Loucy (cell line): ENCODE measurements at regions not wholly inside any gene's neighbourhood (a gene's known extent, or its start where the extent isn't known, plus 50 kb on each side); places are given as distances from the start of the nearest gene placed in this dataset.

Source experiments
- H2AFZ ChIP-seq: fragments of 200-600 bp; sonication (generic); 2 replicates; pipeline ENCODE4 v1.6.0; 2016; ENCODE audit warnings: antibody characterized with exemption, mild to moderate bottlenecking, low read length, moderate library complexity
- H3F3A ChIP-seq: fragments of 200-600 bp; 2 replicates; pipeline ENCODE4 v1.6.0; 2016; ENCODE audit warnings: antibody characterized with exemption, low read depth, mild to moderate bottlenecking
- H3K27me3 ChIP-seq: fragments of 200-600 bp; sonication (generic); 2 replicates; pipeline ENCODE4 v1.6.1; 2014; ENCODE audit warnings: low read length, mild to moderate bottlenecking; ENCODE audit not compliant: insufficient read depth, poor library complexity, severe bottlenecking
- H3K36me3 ChIP-seq: fragments of 200-600 bp; sonication (generic); 2 replicates; pipeline ENCODE4 v1.6.1; 2016; ENCODE audit warnings: low read length; ENCODE audit not compliant: insufficient read depth
- H3K4me1 ChIP-seq: fragments of 200-600 bp; sonication (generic); 2 replicates; pipeline ENCODE4 v1.5.1; 2014; ENCODE audit warnings: low read length, mild to moderate bottlenecking; ENCODE audit not compliant: insufficient read depth, poor library complexity, severe bottlenecking
- H3K4me2 ChIP-seq: fragments of 200-600 bp; sonication (generic); 2 replicates; pipeline ENCODE4 v1.6.0; 2014; ENCODE audit warnings: antibody characterized with exemption, low read length, low read depth, mild to moderate bottlenecking; ENCODE audit not compliant: poor library complexity, severe bottlenecking
- H3K4me3 ChIP-seq: fragments of 200-600 bp; sonication (generic); 2 replicates; pipeline ENCODE4 v1.5.1; 2014; ENCODE audit warnings: low read length, mild to moderate bottlenecking, mixed read lengths; ENCODE audit not compliant: poor library complexity, severe bottlenecking
- H3K79me2 ChIP-seq: fragments of 200-600 bp; sonication (generic); 2 replicates; pipeline ENCODE4 v1.6.1; 2014; ENCODE audit warnings: low read length; ENCODE audit not compliant: insufficient read depth
- H3K9ac ChIP-seq: fragments of 200-600 bp; sonication (generic); 2 replicates; pipeline ENCODE4 v1.6.0; 2014; ENCODE audit warnings: mild to moderate bottlenecking, low read depth, low read length, moderate library complexity; ENCODE audit not compliant: poor library complexity, severe bottlenecking
- H3K9me2 ChIP-seq: fragments of 200-600 bp; sonication (generic); replicated peaks from 2 replicates; pipeline ENCODE4 v1.6.1; 2016; ENCODE audit warnings: low read depth, low read length, mixed read lengths
- H3K9me3 ChIP-seq: fragments of 200-600 bp; sonication (generic); 2 replicates; pipeline ENCODE4 v1.6.1; 2014; ENCODE audit warnings: mild to moderate bottlenecking, antibody characterized with exemption, low read length, low read depth; ENCODE audit not compliant: insufficient read depth
- H4K20me1 ChIP-seq: fragments of 200-600 bp; sonication (generic); 2 replicates; pipeline ENCODE4 v1.6.0; 2014; ENCODE audit warnings: antibody characterized with exemption, low read length, mild to moderate bottlenecking; ENCODE audit not compliant: insufficient read depth, poor library complexity, severe bottlenecking
- EZH2phosphoT487 ChIP-seq: fragments of 200-600 bp; IDR thresholded peaks from 2 replicates; pipeline ENCODE4 v1.6.1; 2018; ENCODE audit warnings: antibody characterized with exemption, mild to moderate bottlenecking, moderate library complexity, borderline replicate concordance
- TF ChIP-seq, protein P1 (sequence below): fragments of 200-600 bp; sonication (generic); conservative IDR thresholded peaks from 2 replicates; pipeline ENCODE4 v1.5.1; 2014; ENCODE audit warnings: mild to moderate bottlenecking, antibody characterized with exemption, low read length

DNA sequence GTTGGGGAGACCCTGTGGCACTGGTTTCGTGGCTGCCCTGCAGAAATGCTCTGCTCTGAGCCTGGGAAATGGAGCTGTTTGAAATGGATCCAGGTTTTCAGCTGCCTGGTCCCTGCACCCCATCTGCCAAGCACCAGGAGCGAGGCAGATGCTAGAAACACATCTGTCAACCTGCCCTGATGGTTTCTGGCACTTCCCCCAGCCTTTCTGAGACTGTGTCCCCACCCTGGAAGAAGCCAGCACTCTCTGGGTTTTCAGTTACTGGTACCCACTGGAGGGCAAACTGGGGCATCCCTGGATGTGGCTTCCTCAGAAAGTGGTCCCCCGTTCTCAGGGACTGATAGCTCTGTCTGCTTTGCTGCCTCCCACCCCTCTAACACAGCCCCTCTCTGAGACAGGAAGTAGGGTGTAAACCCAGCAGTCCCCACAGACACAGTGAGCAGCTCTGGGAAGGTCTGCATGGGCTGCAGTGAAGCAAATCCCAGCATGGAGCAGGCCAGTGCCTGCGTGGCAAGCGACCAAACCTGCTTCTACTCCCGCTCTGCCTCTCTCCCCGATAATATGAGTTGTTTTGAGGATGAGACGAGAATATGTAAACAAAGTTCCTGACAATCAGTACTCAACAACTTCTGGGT is 54.2 kb upstream of the MAFB start:
- Histone ChIP-seq H3K79me2 (no peaks in the 10 kb centered on the region), H2AFZ (no peak overlapping the region), H3K4me1 (peaks cover 6% of the 10 kb centered on the region), H3K4me3 (no peak overlapping the region), H3K9me3 (no peaks in the 10 kb centered on the region), H4K20me1 (no peaks in the 10 kb centered on the region), H3K9me2 (no peaks in the 10 kb centered on the region), H3K9ac (no peak overlapping the region), H3K36me3 (no peaks in the 10 kb centered on the region), H3K27me3 (no peaks in the 10 kb centered on the region), H3F3A (no peaks in the 10 kb centered on the region), H3K4me2 (no peak overlapping the region)
- no peak for TF ChIP-seq EZH2phosphoT487
- TF ChIP-seq, protein P1, sequence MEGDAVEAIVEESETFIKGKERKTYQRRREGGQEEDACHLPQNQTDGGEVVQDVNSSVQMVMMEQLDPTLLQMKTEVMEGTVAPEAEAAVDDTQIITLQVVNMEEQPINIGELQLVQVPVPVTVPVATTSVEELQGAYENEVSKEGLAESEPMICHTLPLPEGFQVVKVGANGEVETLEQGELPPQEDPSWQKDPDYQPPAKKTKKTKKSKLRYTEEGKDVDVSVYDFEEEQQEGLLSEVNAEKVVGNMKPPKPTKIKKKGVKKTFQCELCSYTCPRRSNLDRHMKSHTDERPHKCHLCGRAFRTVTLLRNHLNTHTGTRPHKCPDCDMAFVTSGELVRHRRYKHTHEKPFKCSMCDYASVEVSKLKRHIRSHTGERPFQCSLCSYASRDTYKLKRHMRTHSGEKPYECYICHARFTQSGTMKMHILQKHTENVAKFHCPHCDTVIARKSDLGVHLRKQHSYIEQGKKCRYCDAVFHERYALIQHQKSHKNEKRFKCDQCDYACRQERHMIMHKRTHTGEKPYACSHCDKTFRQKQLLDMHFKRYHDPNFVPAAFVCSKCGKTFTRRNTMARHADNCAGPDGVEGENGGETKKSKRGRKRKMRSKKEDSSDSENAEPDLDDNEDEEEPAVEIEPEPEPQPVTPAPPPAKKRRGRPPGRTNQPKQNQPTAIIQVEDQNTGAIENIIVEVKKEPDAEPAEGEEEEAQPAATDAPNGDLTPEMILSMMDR, result no peak

DNA sequence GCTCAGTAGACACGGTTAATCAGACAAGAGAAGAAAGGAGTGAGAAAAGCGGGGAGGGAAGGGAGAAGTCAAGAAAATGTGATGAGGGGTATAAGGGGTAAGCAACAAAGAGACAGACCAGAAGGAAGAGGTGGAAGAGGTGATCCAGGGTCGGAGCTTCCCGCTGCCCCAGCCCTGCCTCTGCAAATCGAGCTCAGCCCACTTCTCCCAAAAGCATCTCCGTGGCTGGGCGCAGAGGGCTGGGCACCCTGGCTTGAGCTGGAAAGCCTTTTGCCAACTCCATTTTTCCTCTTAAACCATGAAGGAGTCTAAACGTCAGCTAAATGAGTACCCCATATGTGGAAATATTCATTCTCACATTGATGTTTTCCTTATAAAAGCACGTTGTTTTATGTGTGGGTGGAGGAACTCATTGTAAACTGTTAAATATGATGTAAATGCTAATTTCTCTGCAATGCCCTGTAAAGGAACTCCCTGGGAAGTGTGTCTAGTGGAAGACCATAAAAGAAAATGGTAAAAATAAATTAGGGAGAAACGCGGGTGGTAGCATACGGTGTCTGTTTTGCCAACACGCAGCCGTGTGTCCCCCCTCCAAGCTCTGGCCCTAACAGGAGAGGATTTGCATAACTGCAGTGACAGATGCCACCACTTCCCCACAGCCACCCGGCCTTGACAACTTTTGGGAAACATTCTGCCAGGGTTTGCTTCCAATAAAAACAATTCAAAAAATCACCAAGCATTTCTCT is 55.2 kb upstream of the MAFB start:
- Histone ChIP-seq H4K20me1 (no peaks in the 10 kb centered on the region), H3K27me3 (no peaks in the 10 kb centered on the region), H3K4me2 (no peak overlapping the region), H3K4me1 (peaks cover 6% of the 10 kb centered on the region), H3K4me3 (no peak overlapping the region), H3K9me2 (no peaks in the 10 kb centered on the region), H3K79me2 (no peaks in the 10 kb centered on the region), H3F3A (no peaks in the 10 kb centered on the region), H2AFZ (no peak overlapping the region), H3K9me3 (no peaks in the 10 kb centered on the region), H3K9ac (no peak overlapping the region), H3K36me3 (no peaks in the 10 kb centered on the region)
- TF ChIP-seq, protein P1, result no peak
- no peak for TF ChIP-seq EZH2phosphoT487

DNA sequence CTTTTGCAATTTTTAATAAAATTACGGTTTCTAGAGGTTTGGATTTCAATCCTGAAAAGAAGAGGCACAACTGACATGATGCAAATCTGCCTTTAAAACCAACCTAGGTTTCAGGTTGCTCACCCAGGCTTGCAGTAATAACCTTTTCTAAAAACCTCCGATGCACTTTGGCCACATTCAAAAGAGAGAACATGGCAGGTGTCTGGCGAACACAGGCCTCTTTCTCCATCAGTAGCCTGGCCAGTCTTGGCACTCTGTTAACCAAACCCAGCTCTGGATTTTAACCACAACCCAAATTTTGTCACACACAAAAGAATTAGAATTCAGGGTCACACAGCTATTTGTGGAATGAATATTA is 55.8 kb upstream of the MAFB start:
- Histone ChIP-seq H3F3A (no peaks in the 10 kb centered on the region), H3K4me3 (no peak overlapping the region), H3K9ac (no peak overlapping the region), H4K20me1 (no peaks in the 10 kb centered on the region), H2AFZ (no peak overlapping the region), H3K9me3 (no peaks in the 10 kb centered on the region), H3K9me2 (no peaks in the 10 kb centered on the region), H3K79me2 (no peaks in the 10 kb centered on the region), H3K27me3 (no peaks in the 10 kb centered on the region), H3K36me3 (no peaks in the 10 kb centered on the region), H3K4me2 (no peak overlapping the region), H3K4me1 (peaks cover 6% of the 10 kb centered on the region)
- TF ChIP-seq, protein P1, result no peak
- no peak for TF ChIP-seq EZH2phosphoT487
